GM12891 (cell line): ENCODE measurements at regions not wholly inside any gene's neighbourhood (a gene's known extent, or its start where the extent isn't known, plus 50 kb on each side); places are given as distances from the start of the nearest gene placed in this dataset.

Source experiments
- PAX5 ChIP-seq: IDR thresholded peaks from 2 replicates; pipeline ENCODE4 v1.6.1; 2011; ENCODE audit warnings: low read length, moderate library complexity, mild to moderate bottlenecking; ENCODE audit not compliant: insufficient read depth, severe bottlenecking
- POLR2A ChIP-seq: IDR thresholded peaks from 2 replicates; pipeline ENCODE4 v1.6.1; 2011; ENCODE audit warnings: low read depth, low read length, control low read depth
- POLR2AphosphoS5 ChIP-seq: IDR thresholded peaks from 2 replicates; pipeline ENCODE4 v1.6.1; 2011; ENCODE audit warnings: low read depth, low read length, control low read depth
- TAF1 ChIP-seq: IDR thresholded peaks from 2 replicates; pipeline ENCODE4 v1.6.1; 2011; ENCODE audit warnings: low read depth, low read length, control low read depth

GRCh38 chr11:37100008-37100407, 502.0 kb upstream of the RAG2 start:
- TF ChIP-seq TAF1, result no peak
- no peak for TF ChIP-seq POLR2AphosphoS5
- TF ChIP-seq POLR2A, result no peak
- no peak for TF ChIP-seq PAX5
